Lung (tissue), 11 donors: ENCODE measurements at regions not wholly inside any gene's neighbourhood (a gene's known extent, or its start where the extent isn't known, plus 50 kb on each side); places are given as distances from the start of the nearest gene placed in this dataset.

Experiments used
- ATAC-seq: fragments of 200-7000 bp; cut with Tn5 transposase; one replicate; pipeline ENCODE4 v1.9.1; 2020; ENCODE audit warnings: moderate number of reproducible peaks; ENCODE audit not compliant: insufficient read depth, low FRiP score
- DNase-seq, 3 donors: peaks; one replicate each; pipeline ENCODE4 v3.0.0-alpha.2; 2013 to 2017
- H3K27ac ChIP-seq, 2 donors: one replicate each; pipeline ENCODE4 v1.5.1; 2013; ENCODE audit warnings: mild to moderate bottlenecking in 2 of 2, moderate library complexity in 2 of 2, control low read depth in 1 of 2, inconsistent platforms in 1 of 2, low read depth in 1 of 2, low read length in 1 of 2
- H3K27me3 ChIP-seq, 3 donors: one replicate each; pipeline ENCODE4 v1.5.1; 2013; ENCODE audit warnings: low read length in 2 of 3; ENCODE audit not compliant: control insufficient read depth in 3 of 3, insufficient read depth in 3 of 3
- H3K36me3 ChIP-seq, 4 donors: one replicate each; pipeline ENCODE4 v1.5.1; 2013; ENCODE audit warnings: low read length in 4 of 4, mild to moderate bottlenecking in 1 of 4, moderate library complexity in 1 of 4; ENCODE audit not compliant: control insufficient read depth in 4 of 4, insufficient read depth in 4 of 4
- H3K4me1 ChIP-seq, 5 donors: one replicate each; pipeline ENCODE4 v1.5.1; 2013; ENCODE audit warnings: low read length in 5 of 5, mild to moderate bottlenecking in 2 of 5, moderate library complexity in 1 of 5; ENCODE audit not compliant: control insufficient read depth in 5 of 5, insufficient read depth in 5 of 5
- H3K4me3 ChIP-seq: one replicate; pipeline ENCODE4 v1.5.1; 2013; ENCODE audit warnings: mild to moderate bottlenecking, control low read depth, moderate library complexity
- H3K9ac ChIP-seq, 2 donors: one replicate each; pipeline ENCODE4 v1.5.1; 2013; ENCODE audit warnings: low read length in 2 of 2, control low read depth in 1 of 2; ENCODE audit not compliant: insufficient read depth in 1 of 2
- H3K9me3 ChIP-seq, 4 donors: one replicate each; pipeline ENCODE4 v1.5.1; 2013; ENCODE audit warnings: low read length in 3 of 4, mild to moderate bottlenecking in 1 of 4, moderate library complexity in 1 of 4; ENCODE audit not compliant: control insufficient read depth in 4 of 4, insufficient read depth in 3 of 4
- CTCF ChIP-seq: IDR thresholded peaks from 2 replicates; pipeline ENCODE4 v1.5.1; 2012; ENCODE audit warnings: mild to moderate bottlenecking; ENCODE audit errors: control extremely low read depth, extremely low read depth
- WGBS, 2 donors: extraction: QIAGEN DNeasy Blood & Tissue Kit; methylation state at CpG; one replicate each; pipeline ENCODE4 v1.1.7; 2013; 5-methylcytosine and 5-hydroxymethylcytosine counted together
- donor health status: control.
- donor health status: control.
- donor health status: Bipolar disorder and iron deficiency.
- donor health status: healthy.
- donor health status: DM: yes; HTN: yes; CAD: no.

- DNase-seq (peak in 2 of 3 donors; percentile 11 to 62), ATAC-seq (no peak)
- 78 to 83% methylated on average over 3 of the region's 3 CpGs for whole genome bisulfite sequencing, 2 donors
- TF ChIP-seq CTCF = no peak
- H3K4me1 ChIP-seq = peaks cover 0 to 12% (median 3%) of the 10 kb centered on the region in 5 donors
- H3K9me3 ChIP-seq = peaks cover 0 to 6% (median 2%) of the 10 kb centered on the region in 4 donors
- H3K27ac ChIP-seq = no peak overlapping the region
- H3K9ac ChIP-seq = no peak overlapping the region
- no peaks in the 10 kb centered on the region for H3K27me3 ChIP-seq
- H3K36me3 ChIP-seq = no peaks in the 10 kb centered on the region
- no peak overlapping the region for H3K4me3 ChIP-seq
Observed at GRCh38 chr14:32258336-32258993, 55.4 kb upstream of the RNU6-8 start.

- Histone ChIP-seq H3K4me1 (peaks cover 0 to 12% (median 3%) of the 10 kb centered on the region in 5 donors), H3K36me3 (no peaks in the 10 kb centered on the region), H3K9ac (no peak overlapping the region), H3K4me3 (no peak overlapping the region), H3K27ac (no peak overlapping the region), H3K27me3 (no peaks in the 10 kb centered on the region), H3K9me3 (peaks cover 0 to 13% (median 6%) of the 10 kb centered on the region in 4 donors)
- no peak for ATAC-seq
- TF ChIP-seq CTCF = no peak
- DNase-seq = no peak
Observed at GRCh38 chr14:32259368-32260013, 56.4 kb upstream of the RNU6-8 start.

- Histone ChIP-seq H3K4me1 (peaks cover 0 to 3% (median 0%) of the 10 kb centered on the region in 5 donors), H3K27ac (no peak overlapping the region), H3K4me3 (no peak overlapping the region), H3K9me3 (peaks cover 0 to 13% (median 6%) of the 10 kb centered on the region in 4 donors), H3K36me3 (no peaks in the 10 kb centered on the region), H3K27me3 (no peaks in the 10 kb centered on the region), H3K9ac (no peak overlapping the region)
- ATAC-seq (no peak), DNase-seq (no peak)
- WGBS, 2 donors = 95 to 99% methylated on average over 1 of the region's 1 CpG
- TF ChIP-seq CTCF = no peak
Observed at GRCh38 chr14:32263939-32264567, 61.0 kb upstream of the RNU6-8 start.
